Loucy (cell line): ENCODE measurements at regions not wholly inside any gene's neighbourhood (a gene's known extent, or its start where the extent isn't known, plus 50 kb on each side); places are given as distances from the start of the nearest gene placed in this dataset.

Experiments
- H2AFZ ChIP-seq: fragments of 200-600 bp; sonication (generic); 2 replicates; pipeline ENCODE4 v1.6.0; 2016; ENCODE audit warnings: antibody characterized with exemption, mild to moderate bottlenecking, low read length, moderate library complexity
- H3F3A ChIP-seq: fragments of 200-600 bp; 2 replicates; pipeline ENCODE4 v1.6.0; 2016; ENCODE audit warnings: antibody characterized with exemption, low read depth, mild to moderate bottlenecking
- H3K27me3 ChIP-seq: fragments of 200-600 bp; sonication (generic); 2 replicates; pipeline ENCODE4 v1.6.1; 2014; ENCODE audit warnings: low read length, mild to moderate bottlenecking; ENCODE audit not compliant: insufficient read depth, poor library complexity, severe bottlenecking
- H3K36me3 ChIP-seq: fragments of 200-600 bp; sonication (generic); 2 replicates; pipeline ENCODE4 v1.6.1; 2016; ENCODE audit warnings: low read length; ENCODE audit not compliant: insufficient read depth
- H3K4me1 ChIP-seq: fragments of 200-600 bp; sonication (generic); 2 replicates; pipeline ENCODE4 v1.5.1; 2014; ENCODE audit warnings: low read length, mild to moderate bottlenecking; ENCODE audit not compliant: insufficient read depth, poor library complexity, severe bottlenecking
- H3K4me2 ChIP-seq: fragments of 200-600 bp; sonication (generic); 2 replicates; pipeline ENCODE4 v1.6.0; 2014; ENCODE audit warnings: antibody characterized with exemption, low read length, low read depth, mild to moderate bottlenecking; ENCODE audit not compliant: poor library complexity, severe bottlenecking
- H3K4me3 ChIP-seq: fragments of 200-600 bp; sonication (generic); 2 replicates; pipeline ENCODE4 v1.5.1; 2014; ENCODE audit warnings: low read length, mild to moderate bottlenecking, mixed read lengths; ENCODE audit not compliant: poor library complexity, severe bottlenecking
- H3K79me2 ChIP-seq: fragments of 200-600 bp; sonication (generic); 2 replicates; pipeline ENCODE4 v1.6.1; 2014; ENCODE audit warnings: low read length; ENCODE audit not compliant: insufficient read depth
- H3K9ac ChIP-seq: fragments of 200-600 bp; sonication (generic); 2 replicates; pipeline ENCODE4 v1.6.0; 2014; ENCODE audit warnings: mild to moderate bottlenecking, low read depth, low read length, moderate library complexity; ENCODE audit not compliant: poor library complexity, severe bottlenecking
- H3K9me2 ChIP-seq: fragments of 200-600 bp; sonication (generic); replicated peaks from 2 replicates; pipeline ENCODE4 v1.6.1; 2016; ENCODE audit warnings: low read depth, low read length, mixed read lengths
- H3K9me3 ChIP-seq: fragments of 200-600 bp; sonication (generic); 2 replicates; pipeline ENCODE4 v1.6.1; 2014; ENCODE audit warnings: mild to moderate bottlenecking, antibody characterized with exemption, low read length, low read depth; ENCODE audit not compliant: insufficient read depth
- H4K20me1 ChIP-seq: fragments of 200-600 bp; sonication (generic); 2 replicates; pipeline ENCODE4 v1.6.0; 2014; ENCODE audit warnings: antibody characterized with exemption, low read length, mild to moderate bottlenecking; ENCODE audit not compliant: insufficient read depth, poor library complexity, severe bottlenecking
- EZH2phosphoT487 ChIP-seq: fragments of 200-600 bp; IDR thresholded peaks from 2 replicates; pipeline ENCODE4 v1.6.1; 2018; ENCODE audit warnings: antibody characterized with exemption, mild to moderate bottlenecking, moderate library complexity, borderline replicate concordance
- TF ChIP-seq, protein P1 (sequence below): fragments of 200-600 bp; sonication (generic); conservative IDR thresholded peaks from 2 replicates; pipeline ENCODE4 v1.5.1; 2014; ENCODE audit warnings: mild to moderate bottlenecking, antibody characterized with exemption, low read length

DNA sequence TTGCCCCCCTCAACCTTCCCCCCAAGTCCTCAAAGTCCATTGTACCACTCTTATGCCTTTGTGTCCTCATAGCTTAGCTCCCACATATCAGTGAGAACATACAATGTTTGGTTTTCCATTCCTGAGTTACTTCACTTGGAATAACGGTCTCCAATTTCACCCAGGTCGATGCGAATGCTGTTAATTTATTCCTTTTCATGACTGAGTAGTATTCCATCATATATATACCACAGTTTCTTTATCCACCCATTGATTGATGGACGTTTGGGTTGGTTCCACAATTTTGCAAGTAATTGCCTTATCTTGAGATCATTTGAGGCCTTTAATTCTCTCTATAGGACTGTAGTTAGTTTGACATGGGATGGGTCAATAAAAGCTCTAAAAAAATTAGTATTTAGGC lies 124.7 kb downstream of the ARL4A start:
- no peaks in the 10 kb centered on the region for H3K79me2 ChIP-seq

DNA sequence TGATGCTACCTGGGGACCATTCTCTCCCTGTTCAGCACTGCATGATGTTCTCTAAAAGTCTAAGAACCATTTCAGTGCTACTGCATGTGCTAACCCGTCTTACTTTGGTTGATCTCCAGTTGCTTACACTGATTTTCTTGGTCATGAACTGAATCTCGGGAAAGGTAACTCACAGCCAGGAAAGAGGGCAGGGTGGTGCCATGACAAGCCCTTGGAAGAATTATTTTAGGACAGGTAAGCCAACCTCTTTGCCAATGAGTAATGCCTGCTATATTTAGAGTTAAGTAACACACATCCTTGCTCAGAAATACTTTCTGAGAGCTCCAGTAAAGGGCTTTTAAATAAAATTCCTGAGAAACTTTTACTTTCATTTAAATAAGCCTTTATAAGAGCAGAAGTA lies 126.7 kb downstream of the ARL4A start:
- Histone ChIP-seq H3K27me3 (no peaks in the 10 kb centered on the region), H3K4me3 (no peak overlapping the region), H2AFZ (no peak overlapping the region), H3K36me3 (no peaks in the 10 kb centered on the region), H3K9me2 (no peaks in the 10 kb centered on the region), H3K79me2 (no peaks in the 10 kb centered on the region), H3K9ac (no peak overlapping the region), H4K20me1 (no peaks in the 10 kb centered on the region), H3K4me1 (no peaks in the 10 kb centered on the region), H3K4me2 (no peak overlapping the region), H3K9me3 (no peaks in the 10 kb centered on the region), H3F3A (no peaks in the 10 kb centered on the region)
- TF ChIP-seq EZH2phosphoT487, result no peak
- TF ChIP-seq, protein P1, sequence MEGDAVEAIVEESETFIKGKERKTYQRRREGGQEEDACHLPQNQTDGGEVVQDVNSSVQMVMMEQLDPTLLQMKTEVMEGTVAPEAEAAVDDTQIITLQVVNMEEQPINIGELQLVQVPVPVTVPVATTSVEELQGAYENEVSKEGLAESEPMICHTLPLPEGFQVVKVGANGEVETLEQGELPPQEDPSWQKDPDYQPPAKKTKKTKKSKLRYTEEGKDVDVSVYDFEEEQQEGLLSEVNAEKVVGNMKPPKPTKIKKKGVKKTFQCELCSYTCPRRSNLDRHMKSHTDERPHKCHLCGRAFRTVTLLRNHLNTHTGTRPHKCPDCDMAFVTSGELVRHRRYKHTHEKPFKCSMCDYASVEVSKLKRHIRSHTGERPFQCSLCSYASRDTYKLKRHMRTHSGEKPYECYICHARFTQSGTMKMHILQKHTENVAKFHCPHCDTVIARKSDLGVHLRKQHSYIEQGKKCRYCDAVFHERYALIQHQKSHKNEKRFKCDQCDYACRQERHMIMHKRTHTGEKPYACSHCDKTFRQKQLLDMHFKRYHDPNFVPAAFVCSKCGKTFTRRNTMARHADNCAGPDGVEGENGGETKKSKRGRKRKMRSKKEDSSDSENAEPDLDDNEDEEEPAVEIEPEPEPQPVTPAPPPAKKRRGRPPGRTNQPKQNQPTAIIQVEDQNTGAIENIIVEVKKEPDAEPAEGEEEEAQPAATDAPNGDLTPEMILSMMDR, result no peak

More for the DNA sequence above, 124.7 kb downstream of the ARL4A start:
- Histone ChIP-seq H3K9me2 (no peaks in the 10 kb centered on the region), H2AFZ (no peak overlapping the region), H3K9me3 (no peaks in the 10 kb centered on the region), H3K4me2 (no peak overlapping the region), H3F3A (no peaks in the 10 kb centered on the region), H3K4me1 (no peaks in the 10 kb centered on the region), H3K36me3 (no peaks in the 10 kb centered on the region), H3K27me3 (no peaks in the 10 kb centered on the region), H3K9ac (no peak overlapping the region), H4K20me1 (no peaks in the 10 kb centered on the region), H3K4me3 (no peak overlapping the region)
- TF ChIP-seq EZH2phosphoT487, result no peak
- TF ChIP-seq, protein P1, result no peak

DNA sequence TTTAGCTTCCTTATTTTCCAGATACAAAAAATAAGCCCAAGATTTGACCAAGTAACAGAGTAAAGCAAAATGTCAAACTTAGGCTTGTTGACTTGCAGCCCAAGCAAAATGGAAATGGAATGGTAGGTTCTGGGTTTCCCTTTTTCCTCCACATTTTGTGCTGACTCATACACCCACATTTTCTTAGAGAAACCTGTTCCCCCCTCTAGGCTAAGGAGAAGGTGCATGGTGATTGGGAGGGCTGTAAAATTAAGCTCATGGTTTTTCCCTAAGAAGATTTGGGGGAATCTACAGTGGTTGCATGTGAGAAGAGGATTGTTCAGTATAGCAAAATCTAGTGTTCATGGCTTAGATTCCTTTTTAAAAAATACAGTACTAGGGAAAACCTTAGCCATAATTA lies 127.4 kb downstream of the ARL4A start:
- H3K9me2 ChIP-seq, result no peaks in the 10 kb centered on the region
- TF ChIP-seq EZH2phosphoT487, result no peak
- TF ChIP-seq, protein P1, result no peak
- H3K4me3 ChIP-seq, result no peak overlapping the region
- H3K36me3 ChIP-seq, result no peaks in the 10 kb centered on the region
- H3F3A ChIP-seq, result no peaks in the 10 kb centered on the region
- H3K4me1 ChIP-seq, result no peaks in the 10 kb centered on the region
- no peaks in the 10 kb centered on the region for H3K79me2 ChIP-seq
- H4K20me1 ChIP-seq, result no peaks in the 10 kb centered on the region
- H3K9ac ChIP-seq, result no peak overlapping the region
- no peak overlapping the region for H3K4me2 ChIP-seq
- H2AFZ ChIP-seq, result no peak overlapping the region
- H3K9me3 ChIP-seq, result no peaks in the 10 kb centered on the region
- no peaks in the 10 kb centered on the region for H3K27me3 ChIP-seq
